Activated CD8-positive, alpha-beta T cell treated with anti-CD3 and anti-CD28 coated beads for 36 hours (primary cell): ENCODE measurements at regions not wholly inside any gene's neighbourhood (a gene's known extent, or its start where the extent isn't known, plus 50 kb on each side); places are given as distances from the start of the nearest gene placed in this dataset.

Experiments
- ATAC-seq: fragments of 200-7000 bp; cut with Tn5 transposase; one replicate; pipeline ENCODE4 v1.10.0; 2021; ENCODE audit warnings: mild to moderate bottlenecking, moderate library complexity
- CTCF ChIA-PET: fragments of 350-600 bp; sonication (Branson Sonifier 250); formaldehyde crosslinking; loops from one replicate; lab custom pipeline; 2021; ENCODE audit warnings: antibody characterized with exemption; lab: Charles Lee
- POLR2A ChIA-PET: fragments of 350-600 bp; sonication (Branson Sonifier 250); formaldehyde crosslinking; loops from one replicate; lab custom pipeline; 2021; ENCODE audit warnings: antibody characterized with exemption; lab: Charles Lee
- DNase-seq: peaks from one replicate; pipeline ENCODE4 v3.0.0-alpha.2; 2020
- H3K27ac Mint-ChIP-seq: one replicate; pipeline ENCODE4 v1.8.0; 2021; ENCODE audit warnings: mild to moderate bottlenecking, mixed read lengths
- H3K27me3 Mint-ChIP-seq: one replicate; pipeline ENCODE4 v1.8.0; 2021; ENCODE audit warnings: mixed read lengths
- H3K36me3 Mint-ChIP-seq: one replicate; pipeline ENCODE4 v1.8.0; 2021; ENCODE audit warnings: low read depth, mixed read lengths
- H3K4me1 Mint-ChIP-seq: one replicate; pipeline ENCODE4 v1.8.0; 2021; ENCODE audit warnings: low read depth, mixed read lengths
- H3K4me3 Mint-ChIP-seq: one replicate; pipeline ENCODE4 v1.8.0; 2021; ENCODE audit warnings: mild to moderate bottlenecking, moderate library complexity, mixed read lengths
- H3K9me3 Mint-ChIP-seq: one replicate; pipeline ENCODE4 v1.8.0; 2021; ENCODE audit warnings: mixed read lengths
- intact Hi-C: fragments of 100-400 bp; cut with micrococcal nuclease; formaldehyde crosslinking; loops from one replicate; pipeline ENCODE4 v1.10.0; 2022
- TF ChIP-seq, protein P1 (sequence below): fragments of 200-600 bp; IDR thresholded peaks from one replicate; pipeline ENCODE4 v1.8.0; 2022; ENCODE audit warnings: antibody characterized with exemption, mild to moderate bottlenecking

DNA sequence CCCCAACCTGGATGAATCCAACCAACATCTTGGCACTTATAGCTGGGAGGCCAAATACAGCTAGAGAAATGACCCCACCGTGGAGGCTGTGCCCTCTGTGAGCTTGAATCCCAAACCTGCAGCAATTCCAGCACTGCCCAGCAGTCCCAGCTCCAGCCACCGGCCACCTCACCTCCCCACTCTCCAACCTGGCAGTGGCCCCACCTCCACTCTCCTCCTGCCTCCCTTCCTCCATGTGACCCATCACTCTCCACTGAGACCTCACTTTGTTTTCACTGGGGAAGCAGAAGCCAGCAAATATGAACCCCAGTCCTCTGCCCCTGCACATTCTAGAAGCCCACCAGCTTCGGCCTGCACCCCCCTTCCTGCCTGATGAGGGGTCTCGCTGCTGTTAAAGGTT is 79.7 kb upstream of the LINGO1 start:
- Mint-ChIP-seq H3K4me1 (no peaks in the 10 kb centered on the region), H3K27me3 (peaks cover 5% of the 10 kb centered on the region), H3K36me3 (no peaks in the 10 kb centered on the region), H3K4me3 (no peak overlapping the region), H3K9me3 (no peaks in the 10 kb centered on the region), H3K27ac (no peak overlapping the region)
- intact Hi-C loops: no loop called here
- DNase-seq (no peak), ATAC-seq (no peak)
- ChIA-PET CTCF (no interaction called here), POLR2A (no interaction called here)
- TF ChIP-seq, protein P1, sequence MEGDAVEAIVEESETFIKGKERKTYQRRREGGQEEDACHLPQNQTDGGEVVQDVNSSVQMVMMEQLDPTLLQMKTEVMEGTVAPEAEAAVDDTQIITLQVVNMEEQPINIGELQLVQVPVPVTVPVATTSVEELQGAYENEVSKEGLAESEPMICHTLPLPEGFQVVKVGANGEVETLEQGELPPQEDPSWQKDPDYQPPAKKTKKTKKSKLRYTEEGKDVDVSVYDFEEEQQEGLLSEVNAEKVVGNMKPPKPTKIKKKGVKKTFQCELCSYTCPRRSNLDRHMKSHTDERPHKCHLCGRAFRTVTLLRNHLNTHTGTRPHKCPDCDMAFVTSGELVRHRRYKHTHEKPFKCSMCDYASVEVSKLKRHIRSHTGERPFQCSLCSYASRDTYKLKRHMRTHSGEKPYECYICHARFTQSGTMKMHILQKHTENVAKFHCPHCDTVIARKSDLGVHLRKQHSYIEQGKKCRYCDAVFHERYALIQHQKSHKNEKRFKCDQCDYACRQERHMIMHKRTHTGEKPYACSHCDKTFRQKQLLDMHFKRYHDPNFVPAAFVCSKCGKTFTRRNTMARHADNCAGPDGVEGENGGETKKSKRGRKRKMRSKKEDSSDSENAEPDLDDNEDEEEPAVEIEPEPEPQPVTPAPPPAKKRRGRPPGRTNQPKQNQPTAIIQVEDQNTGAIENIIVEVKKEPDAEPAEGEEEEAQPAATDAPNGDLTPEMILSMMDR: no peak

DNA sequence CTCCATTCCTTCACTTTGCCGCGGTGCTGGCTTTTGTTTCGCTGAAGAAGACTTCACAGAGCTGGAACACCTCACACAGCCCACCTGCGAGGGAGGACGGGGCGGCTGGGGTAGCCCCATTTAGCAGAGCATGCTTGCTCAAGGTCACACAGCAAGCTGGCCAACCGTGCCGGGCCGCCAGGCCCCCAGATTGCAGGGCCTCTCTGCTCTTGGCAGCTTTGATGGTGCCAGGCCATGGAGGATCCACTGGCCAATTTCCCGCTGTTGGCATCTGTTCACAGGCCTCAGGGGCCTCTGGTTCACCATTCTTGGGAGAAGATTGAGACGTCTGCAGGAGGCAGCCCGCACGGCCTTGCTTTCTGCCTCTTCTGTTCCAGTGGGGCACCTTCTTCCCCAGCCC is 77.9 kb upstream of the LINGO1 start:
- TF ChIP-seq, protein P1: no peak
- Mint-ChIP-seq H3K4me3 (no peak overlapping the region), H3K36me3 (no peaks in the 10 kb centered on the region), H3K9me3 (no peaks in the 10 kb centered on the region), H3K27me3 (peaks cover 3% of the 10 kb centered on the region), H3K27ac (no peak overlapping the region), H3K4me1 (no peaks in the 10 kb centered on the region)
- POLR2A ChIA-PET: no interaction called here
- CTCF ChIA-PET: no interaction called here
- DNase-seq (no peak), ATAC-seq (no peak)
- intact Hi-C loops: no loop called here

DNA sequence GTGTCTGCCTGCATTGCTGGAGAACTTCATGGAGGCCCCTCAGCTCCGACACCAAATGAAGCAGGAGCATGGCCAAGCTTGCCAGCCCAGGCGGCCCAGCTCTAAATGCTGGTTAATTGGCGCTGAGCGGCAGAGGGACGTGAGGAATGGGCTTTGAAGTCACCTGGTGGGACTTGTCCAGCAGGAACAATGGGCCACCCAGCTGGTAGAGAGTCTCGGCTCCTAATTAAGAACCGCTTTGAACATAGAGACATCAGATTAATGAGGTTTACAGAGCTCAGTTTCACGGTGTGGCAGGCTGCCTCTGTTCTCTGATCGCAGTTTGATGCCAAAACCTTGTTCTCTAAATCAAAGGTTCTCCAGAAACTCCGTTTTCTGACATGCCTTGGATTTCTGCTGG is 77.5 kb upstream of the LINGO1 start:
- no peak for ATAC-seq
- intact Hi-C loops: no loop called here
- Mint-ChIP-seq H3K4me3 (no peak overlapping the region), H3K9me3 (no peaks in the 10 kb centered on the region), H3K27me3 (peaks cover 2% of the 10 kb centered on the region), H3K4me1 (no peaks in the 10 kb centered on the region), H3K27ac (no peak overlapping the region), H3K36me3 (no peaks in the 10 kb centered on the region)
- TF ChIP-seq, protein P1: no peak
- no peak for DNase-seq
- ChIA-PET CTCF (no interaction called here), POLR2A (no interaction called here)

DNA sequence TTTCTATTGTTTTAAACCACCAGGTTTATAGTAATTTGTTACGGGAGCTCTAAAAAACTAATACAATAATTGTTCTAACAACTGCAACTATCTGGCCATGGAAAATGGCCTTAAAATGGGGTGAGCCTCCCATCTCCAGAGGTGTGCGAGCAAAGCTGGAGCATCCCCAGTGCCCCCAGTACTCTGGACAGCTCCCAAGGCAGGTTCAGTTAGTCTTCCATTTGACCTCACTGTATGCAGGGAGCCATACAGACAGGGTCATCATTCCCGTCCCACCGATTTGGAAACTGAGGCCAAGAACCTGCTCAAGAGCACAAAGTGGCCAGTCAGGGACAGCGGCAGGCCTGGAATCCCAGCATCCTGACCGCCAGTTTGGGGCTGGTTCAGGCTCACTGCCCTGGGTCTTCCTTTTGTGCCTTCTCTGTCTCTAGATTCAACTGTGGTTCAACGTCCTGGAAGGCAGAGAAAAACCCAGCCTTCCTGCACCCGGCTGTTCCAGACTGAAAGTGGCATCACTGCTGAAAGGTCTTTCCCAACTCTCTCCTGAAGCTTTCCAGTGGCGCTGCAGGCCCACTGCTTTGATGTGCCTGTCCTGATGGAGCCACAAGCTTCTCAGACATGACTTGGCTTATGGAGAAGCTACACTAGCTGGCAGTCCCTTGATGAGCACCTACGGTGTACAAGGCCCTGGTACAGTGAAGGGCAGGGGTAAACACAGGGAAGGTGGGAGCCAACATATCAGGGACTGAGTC is 76.6 kb upstream of the LINGO1 start:
- CTCF ChIA-PET: no interaction called here
- intact Hi-C loops: no loop called here
- Mint-ChIP-seq H3K36me3 (no peaks in the 10 kb centered on the region), H3K27me3 (peaks cover 2% of the 10 kb centered on the region), H3K4me3 (no peak overlapping the region), H3K9me3 (no peaks in the 10 kb centered on the region), H3K27ac (no peak overlapping the region), H3K4me1 (no peaks in the 10 kb centered on the region)
- DNase-seq (no peak), ATAC-seq (no peak)
- TF ChIP-seq, protein P1: no peak
- POLR2A ChIA-PET: interaction anchor here (0.5 kb wide), 1 partner anchor 459 kb away, joined by 3 read pairs; no protein-coding TSS in a partner anchor

DNA sequence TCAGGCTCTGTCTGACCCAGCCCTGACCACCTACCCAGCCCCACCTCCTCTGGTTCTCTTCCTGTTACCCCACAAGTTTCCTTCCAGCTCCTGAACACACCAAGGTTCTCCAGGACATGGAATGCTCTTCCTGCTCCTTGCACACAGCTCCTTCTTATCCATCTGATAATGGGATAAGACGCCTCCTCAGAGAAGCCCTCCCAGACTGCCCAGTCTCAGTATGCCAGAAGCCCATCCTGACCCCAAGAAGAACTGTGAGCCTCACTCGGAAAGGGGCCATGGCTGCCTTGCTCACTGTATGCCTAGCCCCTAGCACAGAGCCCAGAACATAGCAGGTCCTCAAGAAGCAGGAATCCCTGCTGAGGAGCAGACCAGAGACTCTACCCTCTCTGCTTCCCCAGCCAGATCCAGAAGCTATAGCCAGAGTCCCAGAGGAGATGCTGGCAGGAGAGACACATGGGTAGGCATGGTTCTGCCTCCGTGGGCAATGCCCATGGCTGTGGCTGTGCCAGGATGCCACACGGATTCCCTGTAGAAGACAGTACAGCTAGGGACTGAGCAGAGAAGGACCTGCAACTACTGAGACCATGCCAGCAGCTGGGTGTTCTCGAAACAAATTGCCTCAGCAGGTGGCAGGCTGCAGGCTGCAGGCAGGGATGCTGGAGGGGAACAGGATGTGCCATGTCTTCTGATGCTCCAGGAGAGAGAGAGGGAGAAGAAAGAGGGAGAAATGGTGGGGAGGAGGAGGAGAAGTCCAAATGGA is 74.0 kb upstream of the LINGO1 start:
- CTCF ChIA-PET: interaction anchor here (1.1 kb wide), 1 partner anchor 114 kb away, joined by 4 read pairs; no protein-coding TSS in a partner anchor
- Mint-ChIP-seq H3K4me1 (no peaks in the 10 kb centered on the region), H3K27me3 (peaks cover 2% of the 10 kb centered on the region), H3K4me3 (no peak overlapping the region), H3K36me3 (no peaks in the 10 kb centered on the region), H3K9me3 (no peaks in the 10 kb centered on the region), H3K27ac (no peak overlapping the region)
- POLR2A ChIA-PET: no interaction called here
- TF ChIP-seq, protein P1: no peak
- DNase-seq (no peak), ATAC-seq (no peak)
- intact Hi-C loops: no loop called here
